ENCODE measurements at regions not wholly inside any gene's neighbourhood (a gene's known extent, or its start where the extent isn't known, plus 50 kb on each side); places are given as distances from the start of the nearest gene placed in this dataset.
A peak's percentile ranks its signal among the peaks of the same experiment; 100 is the strongest.

GRCh38 chr4:96343836-96344235, 503.9 kb downstream of the PDHA2 start:
- DNase-seq (ENCODE audit: low read depth), result no peak
- TF ChIP-seq, protein P1, sequence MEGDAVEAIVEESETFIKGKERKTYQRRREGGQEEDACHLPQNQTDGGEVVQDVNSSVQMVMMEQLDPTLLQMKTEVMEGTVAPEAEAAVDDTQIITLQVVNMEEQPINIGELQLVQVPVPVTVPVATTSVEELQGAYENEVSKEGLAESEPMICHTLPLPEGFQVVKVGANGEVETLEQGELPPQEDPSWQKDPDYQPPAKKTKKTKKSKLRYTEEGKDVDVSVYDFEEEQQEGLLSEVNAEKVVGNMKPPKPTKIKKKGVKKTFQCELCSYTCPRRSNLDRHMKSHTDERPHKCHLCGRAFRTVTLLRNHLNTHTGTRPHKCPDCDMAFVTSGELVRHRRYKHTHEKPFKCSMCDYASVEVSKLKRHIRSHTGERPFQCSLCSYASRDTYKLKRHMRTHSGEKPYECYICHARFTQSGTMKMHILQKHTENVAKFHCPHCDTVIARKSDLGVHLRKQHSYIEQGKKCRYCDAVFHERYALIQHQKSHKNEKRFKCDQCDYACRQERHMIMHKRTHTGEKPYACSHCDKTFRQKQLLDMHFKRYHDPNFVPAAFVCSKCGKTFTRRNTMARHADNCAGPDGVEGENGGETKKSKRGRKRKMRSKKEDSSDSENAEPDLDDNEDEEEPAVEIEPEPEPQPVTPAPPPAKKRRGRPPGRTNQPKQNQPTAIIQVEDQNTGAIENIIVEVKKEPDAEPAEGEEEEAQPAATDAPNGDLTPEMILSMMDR (conservative IDR thresholded peaks at IDR 0.05; ENCODE audit: low read depth, low read length), result no peak
- no peak overlapping the region for H3K4me3 ChIP-seq (ENCODE audit: low read depth, low read length)

GRCh38 chr4:96347582-96347981, 507.7 kb downstream of the PDHA2 start:
- no peak for DNase-seq (ENCODE audit: low read depth)
- TF ChIP-seq, protein P1 (conservative IDR thresholded peaks at IDR 0.05; ENCODE audit: low read depth, low read length), result no peak
- no peak overlapping the region for H3K4me3 ChIP-seq (ENCODE audit: low read depth, low read length)

- TF ChIP-seq, protein P1 (conservative IDR thresholded peaks at IDR 0.05; ENCODE audit: low read depth, low read length), result peak; percentile 64
- no peak for DNase-seq (ENCODE audit: low read depth)
Measured at GRCh38 chr4:96352051-96352517, 512.2 kb downstream of the PDHA2 start.

GRCh38 chr4:96354036-96354712, 514.3 kb downstream of the PDHA2 start:
- DNase-seq (ENCODE audit: low read depth), result no peak
- H3K4me3 ChIP-seq (ENCODE audit: low read depth, low read length), result no peak overlapping the region
- TF ChIP-seq, protein P1 (conservative IDR thresholded peaks at IDR 0.05; ENCODE audit: low read depth, low read length), result no peak

More at GRCh38 chr4:96352051-96352517, 512.2 kb downstream of the PDHA2 start:
- no peak overlapping the region for H3K4me3 ChIP-seq (ENCODE audit: low read depth, low read length)

DNA sequence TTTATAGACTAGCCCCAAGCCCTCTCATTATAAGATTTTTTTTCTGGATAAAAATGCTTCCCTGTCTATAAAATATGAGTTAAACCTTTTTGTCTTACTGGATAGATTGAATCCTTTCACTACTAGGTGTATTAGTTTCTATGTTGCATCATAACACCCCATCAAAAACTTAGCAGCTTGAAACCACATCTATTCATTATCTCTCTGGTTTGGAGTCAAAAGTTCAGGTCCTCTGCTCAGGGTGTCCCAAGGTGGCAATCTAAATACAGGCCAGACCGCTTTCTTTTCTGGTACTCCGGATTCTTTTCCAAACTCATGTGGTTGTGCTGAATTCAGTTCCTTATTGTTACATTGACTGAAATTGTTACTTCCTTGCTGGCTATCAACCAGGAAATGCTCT, 515.5 kb downstream of the PDHA2 start:
- H3K4me3 ChIP-seq (ENCODE audit: low read depth, low read length), result no peak overlapping the region
- TF ChIP-seq, protein P1 (conservative IDR thresholded peaks at IDR 0.05; ENCODE audit: low read depth, low read length), result no peak
- DNase-seq (ENCODE audit: low read depth), result no peak

- H3K4me3 ChIP-seq (ENCODE audit: low read depth, low read length), result no peak overlapping the region
- TF ChIP-seq, protein P1 (conservative IDR thresholded peaks at IDR 0.05; ENCODE audit: low read depth, low read length), result no peak
- peak; percentile 25 for DNase-seq (ENCODE audit: low read depth)
Measured at GRCh38 chr4:96356591-96357370, 516.9 kb downstream of the PDHA2 start.
